ENCODE measurements at regions not wholly inside any gene's neighbourhood (a gene's known extent, or its start where the extent isn't known, plus 50 kb on each side); places are given as distances from the start of the nearest gene placed in this dataset.

DNA sequence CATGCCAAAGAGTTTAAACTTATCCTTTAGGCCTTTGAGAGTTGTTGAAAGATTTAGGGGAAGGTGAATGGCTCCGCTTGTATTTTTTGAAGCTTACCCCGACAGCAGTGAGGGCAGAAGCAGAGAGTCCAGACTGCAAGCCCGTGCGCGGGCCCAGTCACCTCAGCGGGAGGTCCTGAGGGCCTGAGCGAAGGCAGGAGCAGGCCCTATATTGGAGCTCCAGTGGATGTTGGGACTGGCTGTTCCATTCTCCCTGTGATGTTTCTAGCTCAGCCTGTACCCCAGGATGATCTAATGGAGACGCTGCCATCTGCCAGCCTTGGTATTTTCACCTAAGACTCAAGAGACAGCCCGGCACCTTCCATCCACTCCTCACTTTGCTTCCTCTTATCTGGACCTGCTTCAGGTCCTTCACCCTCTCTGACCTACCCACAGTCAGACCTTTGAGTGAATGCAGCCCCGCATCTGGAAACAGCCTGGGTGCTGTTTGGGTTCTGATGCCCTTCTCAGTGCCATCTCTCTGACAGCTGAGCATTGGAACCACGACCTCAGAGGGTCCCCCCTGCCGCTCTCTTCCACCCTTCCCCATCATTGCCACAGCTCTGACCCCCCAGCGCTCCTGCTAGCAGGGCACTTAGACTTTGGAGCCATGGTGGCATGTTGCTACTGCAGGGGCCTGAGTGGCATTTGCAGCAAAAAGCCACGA, 628.2 kb upstream of the CADM1 start:
- TF ChIP-seq ELF1 (IDR thresholded peaks at IDR 0.05), result no peak
- no peak for TF ChIP-seq EZH2phosphoT487 (IDR thresholded peaks at IDR 0.05; ENCODE audit: borderline replicate concordance, low read depth)
- TF ChIP-seq, protein P1, sequence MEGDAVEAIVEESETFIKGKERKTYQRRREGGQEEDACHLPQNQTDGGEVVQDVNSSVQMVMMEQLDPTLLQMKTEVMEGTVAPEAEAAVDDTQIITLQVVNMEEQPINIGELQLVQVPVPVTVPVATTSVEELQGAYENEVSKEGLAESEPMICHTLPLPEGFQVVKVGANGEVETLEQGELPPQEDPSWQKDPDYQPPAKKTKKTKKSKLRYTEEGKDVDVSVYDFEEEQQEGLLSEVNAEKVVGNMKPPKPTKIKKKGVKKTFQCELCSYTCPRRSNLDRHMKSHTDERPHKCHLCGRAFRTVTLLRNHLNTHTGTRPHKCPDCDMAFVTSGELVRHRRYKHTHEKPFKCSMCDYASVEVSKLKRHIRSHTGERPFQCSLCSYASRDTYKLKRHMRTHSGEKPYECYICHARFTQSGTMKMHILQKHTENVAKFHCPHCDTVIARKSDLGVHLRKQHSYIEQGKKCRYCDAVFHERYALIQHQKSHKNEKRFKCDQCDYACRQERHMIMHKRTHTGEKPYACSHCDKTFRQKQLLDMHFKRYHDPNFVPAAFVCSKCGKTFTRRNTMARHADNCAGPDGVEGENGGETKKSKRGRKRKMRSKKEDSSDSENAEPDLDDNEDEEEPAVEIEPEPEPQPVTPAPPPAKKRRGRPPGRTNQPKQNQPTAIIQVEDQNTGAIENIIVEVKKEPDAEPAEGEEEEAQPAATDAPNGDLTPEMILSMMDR (IDR thresholded peaks at IDR 0.05), result no peak
- no peak for TF ChIP-seq CHD2 (IDR thresholded peaks at IDR 0.05; ENCODE audit: low read length, partially characterized antibody)
- TF ChIP-seq, protein P2, sequence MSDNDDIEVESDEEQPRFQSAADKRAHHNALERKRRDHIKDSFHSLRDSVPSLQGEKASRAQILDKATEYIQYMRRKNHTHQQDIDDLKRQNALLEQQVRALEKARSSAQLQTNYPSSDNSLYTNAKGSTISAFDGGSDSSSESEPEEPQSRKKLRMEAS (IDR thresholded peaks at IDR 0.05; ENCODE audit: low read depth), result no peak
- TF ChIP-seq MXI1 (IDR thresholded peaks at IDR 0.05; ENCODE audit: low read depth, low read length), result no peak
- TF ChIP-seq RFX5 (IDR thresholded peaks at IDR 0.05; ENCODE audit: low read length), result no peak
- TF ChIP-seq, protein P3, sequence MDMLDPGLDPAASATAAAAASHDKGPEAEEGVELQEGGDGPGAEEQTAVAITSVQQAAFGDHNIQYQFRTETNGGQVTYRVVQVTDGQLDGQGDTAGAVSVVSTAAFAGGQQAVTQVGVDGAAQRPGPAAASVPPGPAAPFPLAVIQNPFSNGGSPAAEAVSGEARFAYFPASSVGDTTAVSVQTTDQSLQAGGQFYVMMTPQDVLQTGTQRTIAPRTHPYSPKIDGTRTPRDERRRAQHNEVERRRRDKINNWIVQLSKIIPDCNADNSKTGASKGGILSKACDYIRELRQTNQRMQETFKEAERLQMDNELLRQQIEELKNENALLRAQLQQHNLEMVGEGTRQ (IDR thresholded peaks at IDR 0.05; ENCODE audit: borderline replicate concordance, low read depth, low read length), result no peak
- TF ChIP-seq GABPA (IDR thresholded peaks at IDR 0.05; ENCODE audit: low read depth), result no peak
- TF ChIP-seq, protein P4, sequence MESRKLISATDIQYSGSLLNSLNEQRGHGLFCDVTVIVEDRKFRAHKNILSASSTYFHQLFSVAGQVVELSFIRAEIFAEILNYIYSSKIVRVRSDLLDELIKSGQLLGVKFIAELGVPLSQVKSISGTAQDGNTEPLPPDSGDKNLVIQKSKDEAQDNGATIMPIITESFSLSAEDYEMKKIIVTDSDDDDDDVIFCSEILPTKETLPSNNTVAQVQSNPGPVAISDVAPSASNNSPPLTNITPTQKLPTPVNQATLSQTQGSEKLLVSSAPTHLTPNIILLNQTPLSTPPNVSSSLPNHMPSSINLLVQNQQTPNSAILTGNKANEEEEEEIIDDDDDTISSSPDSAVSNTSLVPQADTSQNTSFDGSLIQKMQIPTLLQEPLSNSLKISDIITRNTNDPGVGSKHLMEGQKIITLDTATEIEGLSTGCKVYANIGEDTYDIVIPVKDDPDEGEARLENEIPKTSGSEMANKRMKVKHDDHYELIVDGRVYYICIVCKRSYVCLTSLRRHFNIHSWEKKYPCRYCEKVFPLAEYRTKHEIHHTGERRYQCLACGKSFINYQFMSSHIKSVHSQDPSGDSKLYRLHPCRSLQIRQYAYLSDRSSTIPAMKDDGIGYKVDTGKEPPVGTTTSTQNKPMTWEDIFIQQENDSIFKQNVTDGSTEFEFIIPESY (IDR thresholded peaks at IDR 0.05; ENCODE audit: borderline replicate concordance, low read depth), result no peak
- TF ChIP-seq RCOR1 (IDR thresholded peaks at IDR 0.05; ENCODE audit: low read length), result no peak
- no peak for TF ChIP-seq RAD21 (IDR thresholded peaks at IDR 0.05; ENCODE audit: low read length)

Measured in SK-N-SH (cell line).